TTC549 (cell line): ENCODE measurements at regions not wholly inside any gene's neighbourhood (a gene's known extent, or its start where the extent isn't known, plus 50 kb on each side); places are given as distances from the start of the nearest gene placed in this dataset.

ENCODE experiments used
- FAIRE-seq: peaks from 2 replicates; lab custom pipeline; 2012; peaks lifted over from hg19 to GRCh38; lab: Jason Lieb, UNC

DNA sequence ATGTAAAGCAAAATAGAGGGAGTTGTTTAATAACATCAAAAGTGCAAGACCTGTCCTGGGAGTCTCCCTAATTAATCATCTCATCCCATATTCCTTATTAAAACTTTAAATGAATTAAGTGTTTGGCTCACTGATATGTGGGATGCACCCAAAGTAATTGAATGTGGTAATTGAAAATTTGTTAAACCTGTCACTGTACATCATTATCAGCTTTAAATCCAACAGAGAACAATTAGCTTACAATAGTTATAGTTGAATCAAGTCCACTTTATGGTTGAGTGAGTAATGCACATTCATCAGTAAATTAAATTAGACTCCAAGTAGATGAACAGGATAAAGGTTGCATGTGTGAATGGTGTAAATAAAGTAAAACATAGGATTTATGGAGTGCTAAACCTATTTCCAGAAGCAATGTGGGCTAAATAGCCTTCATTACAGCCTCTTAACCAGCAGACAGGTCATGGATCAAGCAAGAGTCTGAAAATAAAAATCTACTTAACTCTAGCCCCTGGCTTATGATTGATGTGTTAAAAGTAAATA is 608.2 kb upstream of the CCDC54 start:
- no peak for FAIRE-seq

GRCh38 chr3:106773795-106774194 is 603.4 kb upstream of the CCDC54 start:
- no peak for FAIRE-seq

DNA sequence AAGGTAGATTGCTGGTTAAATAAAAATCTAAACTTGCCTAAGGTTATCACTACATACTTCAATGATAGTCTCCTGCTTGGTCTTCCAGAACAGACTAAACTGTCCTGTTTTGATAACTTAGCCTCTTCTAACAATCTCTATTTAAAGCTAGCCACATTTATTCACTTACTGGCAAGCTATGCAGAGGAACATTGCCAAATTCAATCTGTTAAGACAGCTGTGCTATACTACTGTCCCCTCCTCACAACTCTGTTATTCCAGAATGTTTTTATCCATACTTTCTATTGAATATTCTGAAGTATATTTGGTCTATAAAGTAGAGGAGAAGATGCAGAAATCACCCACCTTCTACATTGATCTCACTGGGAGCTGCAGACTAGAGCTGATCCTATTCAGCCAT is 594.0 kb upstream of the CCDC54 start:
- FAIRE-seq = no peak

DNA sequence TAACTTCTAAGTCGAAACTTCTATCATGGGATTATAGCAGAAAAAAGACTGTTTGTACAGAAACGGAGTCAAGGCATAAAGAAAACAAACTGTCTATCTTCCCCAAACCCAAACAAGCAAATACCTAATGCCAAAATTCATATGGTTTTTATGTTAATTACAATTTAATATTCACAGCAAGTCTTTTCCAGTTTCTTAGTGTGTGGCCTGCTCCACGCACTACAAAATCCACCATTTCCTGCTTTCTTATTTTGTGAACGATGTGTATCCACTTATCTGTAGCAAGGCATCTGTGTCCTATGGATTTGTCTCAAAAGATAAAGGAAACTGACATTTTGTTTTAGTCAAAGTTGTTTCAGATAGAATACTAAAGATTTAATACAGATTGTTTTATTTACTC is 588.0 kb upstream of the CCDC54 start:
- no peak for FAIRE-seq

DNA sequence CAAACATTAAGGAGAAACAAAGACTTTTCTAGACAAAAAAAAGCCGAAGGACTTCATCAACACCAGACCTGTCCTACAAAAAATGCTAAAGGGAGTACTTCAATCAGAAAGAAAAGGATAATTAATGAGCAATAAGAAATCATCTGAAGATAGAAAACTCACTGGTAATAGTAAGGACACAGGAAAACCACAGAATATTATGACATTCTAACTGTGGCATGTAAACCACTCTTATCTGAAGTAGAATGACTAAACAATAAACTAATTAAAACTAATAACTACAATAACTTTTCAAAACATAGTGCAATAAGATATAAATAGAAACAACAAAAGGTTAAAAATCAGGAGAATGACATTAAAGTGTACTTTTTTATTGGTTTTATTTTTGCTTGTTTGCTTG is 584.5 kb upstream of the CCDC54 start:
- FAIRE-seq = no peak

DNA sequence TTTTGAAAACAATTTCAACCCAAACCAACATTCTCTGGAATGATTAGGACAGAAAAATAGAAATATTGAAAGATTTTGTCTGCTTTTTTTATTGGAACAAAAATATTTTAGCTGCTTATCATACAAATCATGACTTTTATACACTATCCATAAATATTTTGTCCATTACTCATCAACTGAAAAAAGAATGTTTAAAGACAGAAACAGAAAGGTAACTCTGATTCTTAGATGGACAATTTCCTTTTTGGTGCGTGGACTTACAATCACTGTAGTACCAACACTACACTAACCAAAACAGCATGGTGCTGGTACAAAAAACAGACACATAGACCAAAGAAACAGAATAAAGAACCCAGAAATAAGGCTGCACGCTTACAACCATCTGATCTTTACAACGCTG is 582.8 kb upstream of the CCDC54 start:
- no peak for FAIRE-seq

DNA sequence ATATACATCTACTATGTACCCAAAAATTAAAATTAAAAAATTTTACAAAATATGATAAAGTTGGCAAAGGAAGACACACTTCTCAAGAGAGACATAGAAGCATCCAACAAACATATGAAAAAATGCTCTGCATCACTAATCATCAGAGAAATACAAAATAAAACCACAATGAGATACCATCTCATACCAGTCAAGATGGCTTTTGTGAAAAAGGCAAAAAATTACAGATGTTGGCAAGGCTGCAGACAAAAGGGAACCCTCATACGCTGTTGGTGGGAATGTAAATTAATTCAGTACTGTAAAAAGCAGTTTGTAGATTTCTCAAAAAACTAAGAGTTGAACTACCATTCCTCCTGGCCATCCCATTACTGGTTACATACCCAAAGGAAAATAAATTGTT is 581.7 kb upstream of the CCDC54 start:
- no peak for FAIRE-seq

DNA sequence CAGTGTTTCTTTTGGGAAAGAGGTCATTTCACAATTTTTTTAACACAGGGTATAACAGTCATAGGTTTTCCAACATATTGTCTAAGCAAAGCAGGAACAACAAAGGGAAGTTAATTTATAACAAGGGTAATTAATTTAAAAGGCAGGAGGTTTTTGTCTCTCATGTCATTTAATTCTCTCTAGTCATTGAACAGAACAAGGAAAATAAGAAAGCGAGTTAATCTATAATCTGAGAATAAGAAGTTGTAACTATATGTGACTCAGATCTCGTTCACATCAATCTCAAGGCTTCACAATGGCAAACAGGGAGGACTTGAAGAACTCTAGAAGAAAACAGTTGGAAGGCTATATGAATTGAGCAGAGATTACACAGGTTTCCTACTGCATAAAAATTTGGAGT is 579.8 kb upstream of the CCDC54 start:
- no peak for FAIRE-seq

- no peak for FAIRE-seq
These were observed 571.6 kb upstream of the CCDC54 start for GRCh38 chr3:106805625-106806024.

DNA sequence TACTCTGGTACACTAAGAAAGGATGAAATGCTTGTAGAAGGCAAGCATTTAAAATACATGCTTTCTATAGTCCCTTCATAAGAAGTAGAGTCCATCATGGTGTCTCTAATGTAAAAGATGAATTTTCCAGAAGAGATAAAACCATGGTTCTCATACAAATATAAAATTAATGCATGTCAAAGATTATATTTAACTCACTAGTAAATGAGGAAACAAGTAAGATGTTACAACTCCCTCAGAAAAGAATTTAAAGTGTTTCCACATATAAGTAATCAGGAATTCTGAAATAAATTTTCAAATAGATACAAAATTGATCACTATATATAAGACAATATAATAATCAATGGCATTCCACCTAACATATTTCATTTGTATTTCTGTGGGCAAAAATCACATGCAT is 570.3 kb upstream of the CCDC54 start:
- no peak for FAIRE-seq

DNA sequence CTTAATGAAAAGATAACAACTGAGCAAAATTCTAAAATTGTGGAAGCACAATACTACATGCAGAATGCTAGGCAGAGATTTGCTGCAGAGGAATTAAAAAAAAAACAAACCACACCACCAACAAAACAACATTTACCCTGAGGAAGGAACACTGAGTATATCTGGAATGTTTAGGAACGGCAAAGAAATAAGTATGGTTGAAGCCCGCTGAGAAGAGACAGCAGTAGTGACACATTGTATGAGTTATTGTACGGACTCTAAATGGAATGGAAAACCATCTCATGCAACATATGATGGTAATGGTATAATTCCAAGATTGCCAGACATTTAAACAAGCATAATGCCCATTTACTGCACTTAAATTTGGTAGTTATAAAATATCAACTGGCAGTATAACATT is 568.2 kb upstream of the CCDC54 start:
- no peak for FAIRE-seq

GRCh38 chr3:106809623-106810299 is 567.5 kb upstream of the CCDC54 start:
- no peak for FAIRE-seq

DNA sequence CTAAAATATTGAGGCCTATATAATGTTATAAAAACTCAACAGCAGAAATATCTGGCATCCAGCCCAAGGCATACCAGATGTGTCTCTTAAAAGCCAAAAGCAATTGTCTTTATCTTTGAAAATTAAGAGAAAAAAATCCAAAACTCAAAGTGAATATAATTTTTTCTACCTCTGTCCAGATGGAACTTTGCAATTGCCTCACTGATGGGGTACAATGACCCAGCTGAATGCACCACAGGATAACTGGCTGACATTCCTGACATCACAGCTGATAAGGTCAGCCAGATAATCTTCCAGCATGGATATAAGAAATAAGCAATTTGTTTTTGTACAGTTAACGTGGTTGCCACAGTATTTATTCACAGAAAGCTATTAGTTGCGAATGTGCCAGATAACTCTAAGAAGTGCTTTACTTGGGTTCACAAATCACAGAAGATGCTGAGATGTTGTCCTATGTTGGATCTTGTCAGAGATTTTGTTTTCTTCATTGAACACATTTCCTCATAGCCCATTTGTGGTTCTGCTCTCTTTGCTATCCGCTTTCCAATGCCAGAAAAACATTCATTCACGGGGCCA is 566.9 kb upstream of the CCDC54 start:
- no peak for FAIRE-seq

GRCh38 chr3:106811376-106811775 is 565.9 kb upstream of the CCDC54 start:
- FAIRE-seq = no peak

DNA sequence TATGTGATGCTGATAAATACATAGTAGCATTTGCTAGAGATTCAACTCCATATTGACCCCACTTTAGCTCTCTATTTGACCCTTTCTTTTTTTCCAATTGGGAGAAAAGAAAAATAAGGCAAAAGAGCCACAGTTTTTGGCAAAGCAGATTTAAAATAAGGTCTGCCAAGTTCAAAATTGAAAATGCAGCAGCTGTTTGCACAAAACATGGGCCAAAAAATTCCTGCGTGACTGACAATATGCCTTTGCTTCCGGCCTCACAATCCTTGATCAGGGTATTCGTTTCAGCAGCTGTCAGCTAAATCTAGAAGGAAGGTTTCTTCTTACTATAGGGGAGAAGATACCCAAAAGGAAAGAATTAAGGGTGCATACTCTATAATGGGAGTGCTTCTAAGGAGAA is 563.5 kb upstream of the CCDC54 start:
- FAIRE-seq = no peak

DNA sequence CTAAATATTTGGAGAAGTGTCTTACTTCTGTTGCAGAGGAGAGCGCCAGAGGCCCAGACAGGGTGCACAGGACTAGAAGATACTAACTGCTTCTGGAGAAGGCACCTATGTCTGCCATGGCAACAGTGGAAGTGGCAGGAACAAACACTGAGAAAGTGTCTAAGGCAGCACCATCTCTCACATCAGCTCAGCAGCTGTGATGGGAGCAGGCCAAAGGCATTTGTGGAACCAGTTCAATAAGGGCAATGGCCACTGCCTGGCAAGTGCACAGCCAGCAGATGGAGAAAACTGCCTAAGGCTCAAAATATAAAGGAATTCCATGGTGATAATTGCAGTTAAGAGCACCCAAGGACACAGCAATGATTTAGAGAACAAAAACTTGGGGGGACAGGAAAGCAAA is 563.0 kb upstream of the CCDC54 start:
- FAIRE-seq = no peak

DNA sequence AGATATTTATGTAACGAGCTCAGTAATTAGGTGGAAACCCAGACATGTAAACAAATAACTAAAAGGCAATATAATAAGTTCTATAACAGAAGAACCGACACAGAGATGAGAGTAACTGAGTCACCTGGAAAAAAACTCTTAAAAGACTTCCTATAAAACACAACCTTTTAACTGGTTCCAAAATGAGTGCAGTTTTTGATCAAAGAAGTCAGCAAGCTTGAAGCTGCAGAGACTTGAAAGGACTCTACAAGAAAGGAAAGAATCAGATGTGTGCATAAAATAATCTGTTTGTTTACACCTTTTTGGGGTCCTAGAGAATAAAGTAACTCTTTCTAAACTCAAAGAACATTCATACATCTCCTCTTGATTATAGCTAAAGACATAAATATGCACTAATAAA is 560.4 kb upstream of the CCDC54 start:
- no peak for FAIRE-seq

DNA sequence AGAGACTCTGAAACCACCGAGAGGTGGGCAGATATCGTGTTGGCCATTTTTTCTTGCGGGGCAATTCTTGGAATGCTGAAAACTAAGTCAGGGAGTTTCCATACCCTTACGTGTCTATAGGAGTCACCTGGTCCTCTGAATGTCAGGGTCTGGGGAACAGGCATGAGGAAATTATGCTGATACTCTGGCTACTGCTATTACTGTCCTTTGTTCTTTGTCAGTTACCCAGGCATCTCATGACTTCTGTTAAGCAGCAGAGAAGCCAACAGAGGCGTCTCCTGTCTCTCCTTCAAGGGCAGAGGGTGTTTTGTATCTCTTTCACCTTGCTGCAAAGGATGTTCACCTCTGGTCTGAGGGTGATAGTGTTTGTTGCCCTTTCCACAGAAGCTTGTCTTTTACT is 559.5 kb upstream of the CCDC54 start:
- no peak for FAIRE-seq

DNA sequence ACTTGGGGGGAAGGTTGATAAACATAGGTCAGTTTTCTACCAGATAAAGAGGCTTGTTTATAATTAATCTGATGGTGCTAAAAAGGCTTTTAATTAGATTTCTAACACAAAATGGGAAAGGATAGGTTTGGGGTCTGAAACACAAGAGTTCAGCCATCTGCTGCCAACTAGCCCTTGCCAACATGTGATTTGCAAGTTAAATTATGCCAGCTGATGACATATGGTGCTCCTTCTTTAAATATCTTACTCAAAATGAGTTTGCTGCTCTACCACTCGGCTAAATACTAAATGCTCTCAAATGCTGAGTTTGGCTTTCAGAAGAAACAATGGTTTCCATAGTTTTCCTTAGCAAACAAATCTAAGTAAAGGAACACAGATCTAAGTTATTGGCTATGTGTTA is 557.8 kb upstream of the CCDC54 start:
- no peak for FAIRE-seq

- FAIRE-seq = no peak
These were observed 556.4 kb upstream of the CCDC54 start for GRCh38 chr3:106820726-106821362.

DNA sequence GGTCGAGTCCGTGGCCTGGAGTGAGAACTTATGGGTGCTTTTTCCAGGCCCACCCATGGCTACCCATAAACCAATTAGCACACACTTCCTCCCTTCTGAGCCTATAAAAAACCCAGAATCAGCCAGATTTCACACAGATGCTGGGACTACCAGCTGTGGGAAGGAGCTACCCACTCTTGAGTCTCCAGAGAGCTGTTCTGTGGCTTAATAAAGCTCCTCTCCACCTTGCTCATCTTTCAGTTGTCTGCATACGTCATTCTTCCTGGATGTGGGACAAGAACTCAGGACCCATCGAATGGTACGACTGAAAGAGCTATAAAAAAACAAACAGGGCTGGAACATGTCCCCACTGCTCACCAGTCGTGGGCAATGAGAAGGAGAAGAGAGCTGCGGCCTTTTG is 555.4 kb upstream of the CCDC54 start:
- no peak for FAIRE-seq

- FAIRE-seq = no peak
These were observed 555.0 kb upstream of the CCDC54 start for GRCh38 chr3:106822204-106822603.

DNA sequence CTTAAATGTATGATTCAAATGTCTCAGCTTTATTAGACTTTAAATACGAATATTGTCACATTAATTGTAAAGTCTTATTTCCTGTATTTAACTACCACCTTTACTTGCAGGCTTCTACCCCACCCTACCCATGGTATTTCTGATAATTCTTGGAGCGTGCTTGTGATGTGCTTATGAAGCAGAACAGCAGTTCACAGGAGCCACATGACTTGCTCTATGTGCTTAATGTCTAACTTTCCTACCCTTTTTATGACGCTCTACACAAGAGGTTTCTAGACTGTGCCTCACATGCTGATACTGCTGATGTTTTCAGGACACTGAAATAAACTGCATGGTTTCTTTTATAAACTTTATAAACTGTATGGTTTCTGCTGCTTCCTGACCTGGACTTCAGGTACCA is 553.5 kb upstream of the CCDC54 start:
- no peak for FAIRE-seq

- no peak for FAIRE-seq
These were observed 552.4 kb upstream of the CCDC54 start for GRCh38 chr3:106824856-106825255.
